HEK293T (cell line): ENCODE measurements at regions not wholly inside any gene's neighbourhood (a gene's known extent, or its start where the extent isn't known, plus 50 kb on each side); places are given as distances from the start of the nearest gene placed in this dataset.

Experiments
- CTCF ChIA-PET: fragments of 350-600 bp; formaldehyde crosslinking; extraction: SDS; loops from one replicate; lab custom pipeline; 2021; ENCODE audit warnings: antibody characterized with exemption, inconsistent platforms; lab: Yijun Ruan, JAX
- POLR2A ChIA-PET: fragments of 350-600 bp; formaldehyde crosslinking; extraction: SDS; loops from one replicate; lab custom pipeline; 2020; ENCODE audit warnings: antibody characterized with exemption, inconsistent platforms; lab: Yijun Ruan, JAX
- DNase-seq: peaks from one replicate; pipeline ENCODE4 v3.0.0; 2012; ENCODE audit warnings: mixed read lengths; ENCODE audit errors: extremely low spot score
- ARNT ChIP-seq: fragments of 450-650 bp; IDR thresholded peaks from 2 replicates; pipeline ENCODE4 v1.6.1; 2017; ENCODE audit warnings: mild to moderate bottlenecking
- BHLHE40 ChIP-seq: fragments of 450-650 bp; IDR thresholded peaks from 2 replicates; pipeline ENCODE4 v1.6.1; 2016; ENCODE audit warnings: mild to moderate bottlenecking, moderate library complexity, borderline replicate concordance
- CTBP1 ChIP-seq: fragments of 450-650 bp; IDR thresholded peaks from 2 replicates; pipeline ENCODE4 v1.6.1; 2016; ENCODE audit warnings: borderline replicate concordance
- ELF4 ChIP-seq: fragments of 450-650 bp; IDR thresholded peaks from 2 replicates; pipeline ENCODE4 v1.6.1; 2017; ENCODE audit warnings: antibody characterized with exemption
- FOXA1 ChIP-seq: fragments of 450-650 bp; IDR thresholded peaks from 2 replicates; pipeline ENCODE4 v1.6.1; 2016; ENCODE audit warnings: mild to moderate bottlenecking
- FOXK2 ChIP-seq: fragments of 450-650 bp; IDR thresholded peaks from 2 replicates; pipeline ENCODE4 v1.6.1; 2016; ENCODE audit warnings: mild to moderate bottlenecking
- FOXM1 ChIP-seq: fragments of 450-650 bp; IDR thresholded peaks from 2 replicates; pipeline ENCODE4 v1.6.1; 2017; ENCODE audit warnings: mild to moderate bottlenecking, borderline replicate concordance
- HDGF ChIP-seq: fragments of 450-650 bp; IDR thresholded peaks from 2 replicates; pipeline ENCODE4 v1.6.1; 2017; ENCODE audit warnings: antibody characterized with exemption, borderline replicate concordance
- L3MBTL2 ChIP-seq: fragments of 450-650 bp; conservative IDR thresholded peaks from 2 replicates; pipeline ENCODE4 v1.6.1; 2016; ENCODE audit warnings: mild to moderate bottlenecking
- LEF1 ChIP-seq: fragments of 450-650 bp; IDR thresholded peaks from 2 replicates; pipeline ENCODE4 v1.6.1; 2017; ENCODE audit warnings: mild to moderate bottlenecking, borderline replicate concordance
- NFRKB ChIP-seq: fragments of 450-650 bp; IDR thresholded peaks from 2 replicates; pipeline ENCODE4 v1.6.1; 2016; ENCODE audit warnings: mild to moderate bottlenecking, moderate library complexity
- PKNOX1 ChIP-seq: fragments of 450-650 bp; IDR thresholded peaks from 2 replicates; pipeline ENCODE4 v1.6.1; 2016
- SP1 ChIP-seq: fragments of 450-650 bp; IDR thresholded peaks from 2 replicates; pipeline ENCODE4 v1.6.1; 2017
- SUZ12 ChIP-seq: fragments of 450-650 bp; IDR thresholded peaks from 2 replicates; pipeline ENCODE4 v1.6.1; 2016; ENCODE audit warnings: mild to moderate bottlenecking
- TARDBP ChIP-seq: fragments of 450-650 bp; IDR thresholded peaks from 2 replicates; pipeline ENCODE4 v1.6.1; 2016
- ZNF384 ChIP-seq: fragments of 450-650 bp; IDR thresholded peaks from 2 replicates; pipeline ENCODE4 v1.6.1; 2016

DNA sequence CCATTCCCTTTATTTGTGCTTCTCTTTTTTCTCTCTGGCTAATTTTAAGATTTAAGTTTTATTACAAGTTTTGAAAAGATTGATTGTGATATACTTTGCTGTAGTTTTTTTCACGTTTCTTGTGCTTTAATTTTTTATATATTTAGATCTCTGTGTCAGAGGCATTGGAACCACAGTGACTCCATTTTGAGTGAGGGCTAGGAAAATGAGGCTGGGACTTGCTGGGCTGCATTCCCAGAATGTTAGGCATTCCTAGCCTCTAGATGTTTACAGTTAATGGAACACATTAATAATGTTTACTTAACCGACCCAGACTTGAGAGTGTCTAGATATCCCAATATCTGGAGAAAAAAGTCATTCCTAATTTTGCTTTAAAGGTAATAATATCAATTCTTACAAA is 939.4 kb downstream of the BRINP3 start:
- CTCF ChIA-PET = no interaction called here
- TF ChIP-seq PKNOX1 (no peak), FOXM1 (no peak), ELF4 (no peak), BHLHE40 (no peak), TARDBP (no peak), HDGF (no peak), ZNF384 (no peak), ARNT (no peak), FOXK2 (no peak), SP1 (no peak), CTBP1 (no peak), FOXA1 (no peak), NFRKB (no peak)
- no peak for DNase-seq
- POLR2A ChIA-PET = no interaction called here

DNA sequence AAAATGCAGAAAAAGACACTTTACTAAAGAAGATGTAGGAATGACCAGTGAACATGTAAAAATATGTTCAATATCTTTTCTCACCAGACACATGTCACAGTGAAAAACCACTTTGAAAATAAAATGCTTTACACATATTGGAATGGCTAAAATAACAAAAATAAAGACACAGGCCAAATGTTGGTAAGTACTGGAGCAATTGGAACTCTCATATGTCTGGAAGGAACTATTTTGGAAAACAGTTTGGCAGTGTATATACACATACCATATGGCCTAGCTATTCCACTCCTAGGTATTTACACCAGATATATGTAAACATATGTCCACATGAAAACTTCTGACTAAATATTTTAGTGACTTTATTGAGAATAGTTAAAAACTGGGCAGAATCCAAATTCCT is 927.2 kb downstream of the BRINP3 start:
- no peak for DNase-seq
- CTCF ChIA-PET = no interaction called here
- POLR2A ChIA-PET = no interaction called here
- TF ChIP-seq ELF4 = no peak
- no peak for TF ChIP-seq HDGF
- no peak for TF ChIP-seq FOXK2
- TF ChIP-seq L3MBTL2 = no peak
- no peak for TF ChIP-seq FOXA1
- no peak for TF ChIP-seq SP1
- TF ChIP-seq ZNF384 = no peak
- TF ChIP-seq CTBP1 = no peak
- TF ChIP-seq BHLHE40 = no peak
- TF ChIP-seq ARNT = no peak
- TF ChIP-seq FOXM1 = no peak
- TF ChIP-seq PKNOX1 = no peak
- TF ChIP-seq NFRKB = no peak
- no peak for TF ChIP-seq TARDBP
- TF ChIP-seq LEF1 = no peak
- no peak for TF ChIP-seq SUZ12

GRCh38 chr1:189563784-189564183 is 913.9 kb downstream of the BRINP3 start:
- no peak for DNase-seq
- ChIA-PET POLR2A (no interaction called here), CTCF (no interaction called here)
- TF ChIP-seq BHLHE40 (no peak), CTBP1 (no peak), PKNOX1 (no peak), NFRKB (no peak), SUZ12 (no peak), L3MBTL2 (no peak), FOXA1 (no peak)

GRCh38 chr1:189567890-189568289 is 909.8 kb downstream of the BRINP3 start:
- no peak for DNase-seq
- no peak for TF ChIP-seq BHLHE40
- TF ChIP-seq TARDBP = no peak
- TF ChIP-seq ARNT = no peak
- no peak for TF ChIP-seq FOXM1
- TF ChIP-seq HDGF = no peak
- TF ChIP-seq FOXA1 = no peak
- TF ChIP-seq CTBP1 = no peak
- no peak for TF ChIP-seq PKNOX1
- TF ChIP-seq FOXK2 = no peak
- no peak for TF ChIP-seq L3MBTL2
- ChIA-PET CTCF (no interaction called here), POLR2A (no interaction called here)

- POLR2A ChIA-PET = no interaction called here
- CTCF ChIA-PET = no interaction called here
- no peak for TF ChIP-seq SP1
- TF ChIP-seq BHLHE40 = no peak
- TF ChIP-seq ELF4 = no peak
- no peak for TF ChIP-seq FOXA1
- TF ChIP-seq NFRKB = no peak
- TF ChIP-seq SUZ12 = no peak
- TF ChIP-seq L3MBTL2 = no peak
- no peak for TF ChIP-seq PKNOX1
- no peak for TF ChIP-seq TARDBP
- no peak for DNase-seq
Observed at GRCh38 chr1:189596197-189596596, 881.5 kb downstream of the BRINP3 start.

- POLR2A ChIA-PET = no interaction called here
- TF ChIP-seq ZNF384 (no peak), L3MBTL2 (no peak), NFRKB (no peak), FOXK2 (no peak)
- CTCF ChIA-PET = no interaction called here
- no peak for DNase-seq
Observed at GRCh38 chr1:189597083-189597482, 880.6 kb downstream of the BRINP3 start.
